K562 (cell line): ENCODE measurements at regions not wholly inside any gene's neighbourhood (a gene's known extent, or its start where the extent isn't known, plus 50 kb on each side); places are given as distances from the start of the nearest gene placed in this dataset.

Experiments
- ATAC-seq: fragments of 200-7000 bp; cut with Tn5 transposase; 3 replicates; pipeline ENCODE4 v1.9.1; 2020; ENCODE audit warnings: moderate library complexity
- BruUV-seq: library from RNA; stranded (reverse); fragments of 400-500 nt; replicated peaks from 2 replicates; lab custom pipeline; 2021; lab: Mats Ljungman, UMichigan
- CTCF ChIA-PET: fragments of 300-600 bp; formaldehyde crosslinking; extraction: SDS; loops from one replicate; lab custom pipeline; 2021; ENCODE audit warnings: low intra/inter-chr PET ratio; lab: Yijun Ruan, JAX
- POLR2A ChIA-PET: fragments of 300-600, 350-650 bp; sonication (Branson Sonifier 250); formaldehyde crosslinking; extraction: SDS; loops from one replicate; lab custom pipeline; 2021; ENCODE audit warnings: antibody characterized with exemption, inconsistent platforms; lab: Yijun Ruan, JAX
- DNase-seq, 4 experiments: peaks; one replicate each; pipeline versions ENCODE4 v3.0.0 to v3.0.0-alpha.2; 2011 to 2018; ENCODE audit warnings: low spot score in 3 of 4, mixed read lengths in 3 of 4; ENCODE audit errors: extremely low read depth in 1 of 4
- FAIRE-seq: peaks from 2 replicates; lab custom pipeline; 2011; peaks lifted over from hg19 to GRCh38; lab: Jason Lieb, UNC
- H2AFZ ChIP-seq: 2 replicates; pipeline ENCODE4 v1.6.0; 2011; ENCODE audit warnings: low read depth, low read length, control low read depth, inconsistent platforms
- H3K27ac ChIP-seq: fragments of 200-600 bp; 3 replicates; pipeline ENCODE4 v1.8.0; 2011; ENCODE audit warnings: low read depth, mild to moderate bottlenecking, control low read depth, inconsistent platforms, low read length, moderate library complexity, mixed read lengths; ENCODE audit errors: extremely low read depth
- H3K27me3 ChIP-seq, 2 experiments: fragments of 300-600 bp in 1 of 2; 2 replicates in 1 of 2; 3 replicates in 1 of 2; pipeline versions ENCODE4 v1.6.0 to v1.8.0; 2011; ENCODE audit warnings: inconsistent platforms in 2 of 2, low read length in 2 of 2, mild to moderate bottlenecking in 1 of 2, mixed read lengths in 1 of 2, moderate library complexity in 1 of 2; ENCODE audit not compliant: control insufficient read depth in 2 of 2, insufficient read depth in 2 of 2
- H3K36me3 ChIP-seq: fragments of 300-600 bp; 3 replicates; pipeline ENCODE4 v1.8.0; 2011; ENCODE audit warnings: mild to moderate bottlenecking, low read length, inconsistent platforms; ENCODE audit not compliant: control insufficient read depth, insufficient read depth
- H3K4me1 ChIP-seq, 2 experiments: fragments of 200-600 bp in 1 of 2; replicated peaks in 1 of 2; 2 replicates in 1 of 2; 3 replicates in 1 of 2; pipeline versions ENCODE4 v1.5.1 to v1.8.0; 2011; ENCODE audit warnings: inconsistent platforms in 2 of 2, low read length in 2 of 2, mild to moderate bottlenecking in 1 of 2, mixed read lengths in 1 of 2, moderate library complexity in 1 of 2; ENCODE audit not compliant: control insufficient read depth in 2 of 2, insufficient read depth in 2 of 2
- H3K4me2 ChIP-seq: 2 replicates; pipeline ENCODE4 v1.6.1; 2011; ENCODE audit warnings: low read length, control low read depth, inconsistent platforms, mixed read lengths; ENCODE audit not compliant: insufficient read depth
- H3K4me3 ChIP-seq: fragments of 200-600 bp; sonication (generic), shearing (Covaris generic); 2 replicates; pipeline ENCODE4 v1.5.1; 2016; ENCODE audit warnings: control low read depth, inconsistent platforms
- H3K79me2 ChIP-seq: fragments of 200-600 bp; 3 replicates; pipeline ENCODE4 v1.8.0; 2011; ENCODE audit warnings: low read length, inconsistent platforms; ENCODE audit not compliant: control insufficient read depth, insufficient read depth
- H3K9ac ChIP-seq, 2 experiments: 2 replicates each; pipeline versions ENCODE4 v1.6.0 to v1.6.1; 2011; ENCODE audit warnings: low read depth in 2 of 2, low read length in 2 of 2, control low read depth in 1 of 2, inconsistent platforms in 1 of 2, mild to moderate bottlenecking in 1 of 2, mixed read lengths in 1 of 2; ENCODE audit not compliant: insufficient read depth in 1 of 2
- H3K9me1 ChIP-seq: one replicate; pipeline ENCODE4 v1.6.0; 2011; ENCODE audit warnings: inconsistent platforms, mild to moderate bottlenecking, low read length, moderate library complexity; ENCODE audit not compliant: control insufficient read depth, insufficient read depth
- H3K9me3 ChIP-seq: replicated peaks from 2 replicates; pipeline ENCODE4 v1.5.1; 2011; ENCODE audit warnings: low read depth, low read length, inconsistent platforms; ENCODE audit not compliant: control insufficient read depth, insufficient read depth
- H4K20me1 ChIP-seq: replicated peaks from 2 replicates; pipeline ENCODE4 v1.6.1; 2011; ENCODE audit warnings: low read length, inconsistent platforms, mixed read lengths; ENCODE audit not compliant: control insufficient read depth, insufficient read depth
- CBX8 ChIP-seq: fragments of 200-600 bp; sonication (generic); IDR thresholded peaks from 2 replicates; pipeline ENCODE4 v1.6.1; 2012; ENCODE audit warnings: borderline replicate concordance, mixed run types, low read depth, mild to moderate bottlenecking, moderate library complexity, mixed read lengths, low read length, control low read depth, inconsistent platforms; ENCODE audit not compliant: poor library complexity, severe bottlenecking; ENCODE audit errors: extremely low read depth
- CREBBP ChIP-seq: IDR thresholded peaks from one replicate; pipeline ENCODE4 v1.6.1; 2012; ENCODE audit warnings: low read depth, mild to moderate bottlenecking, control low read depth, inconsistent platforms, low read length
- ETS1 ChIP-seq: conservative IDR thresholded peaks from 2 replicates; pipeline ENCODE4 v1.6.1; 2011; ENCODE audit warnings: low read depth, mild to moderate bottlenecking, low read length; ENCODE audit not compliant: control insufficient read depth
- JUND ChIP-seq, 2 experiments: IDR thresholded peaks; 2 replicates in 1 of 2; 3 replicates in 1 of 2; pipeline ENCODE4 v1.6.1; 2011; ENCODE audit warnings: borderline replicate concordance in 2 of 2, low read depth in 2 of 2, low read length in 2 of 2, improper control_type of control experiment in 1 of 2, missing biosample characterization in 1 of 2, missing genetic modification characterization in 1 of 2, missing genetic modification reagents in 1 of 2
- MIER1 ChIP-seq: fragments of 450-650 bp; IDR thresholded peaks from 2 replicates; pipeline ENCODE4 v1.6.1; 2016; ENCODE audit warnings: antibody characterized with exemption, mild to moderate bottlenecking, low read depth
- NFXL1 ChIP-seq: fragments of 450-650 bp; formaldehyde crosslinking; IDR thresholded peaks from 2 replicates; pipeline ENCODE4 v1.4.0; 2021; ENCODE audit warnings: mild to moderate bottlenecking
- NR2C2 ChIP-seq, 2 experiments: fragments of 200-800 bp in 1 of 2; sonication (Bioruptor generic) in 1 of 2; sonication (generic) in 1 of 2; formaldehyde crosslinking in 1 of 2; IDR thresholded peaks; 2 replicates each; pipeline versions ENCODE4 v1.6.1 to v1.8.0; 2016 to 2022; ENCODE audit warnings: mild to moderate bottlenecking in 1 of 2, missing compliant biosample characterization in 1 of 2, missing genetic modification characterization in 1 of 2, missing genetic modification reagents in 1 of 2
- POLR2AphosphoS2 ChIP-seq: IDR thresholded peaks from 2 replicates; pipeline ENCODE4 v1.6.1; 2012; ENCODE audit warnings: low read length, improper control_type of control experiment
- PTTG1 ChIP-seq: fragments of 450-650 bp; IDR thresholded peaks from 2 replicates; pipeline ENCODE4 v1.6.1; 2016; ENCODE audit warnings: low read depth, mild to moderate bottlenecking, missing genetic modification characterization, missing compliant biosample characterization
- SP2 ChIP-seq: IDR thresholded peaks from 2 replicates; pipeline ENCODE4 v1.6.1; 2011; ENCODE audit warnings: mild to moderate bottlenecking, low read depth, low read length, moderate library complexity; ENCODE audit not compliant: poor library complexity, severe bottlenecking; ENCODE audit errors: extremely low read depth
- TAF15 ChIP-seq: fragments of 200-400 bp; formaldehyde crosslinking; IDR thresholded peaks from 2 replicates; pipeline ENCODE4 v1.6.1; 2017; ENCODE audit warnings: mild to moderate bottlenecking, low read depth, low read length, moderate library complexity
- THRAP3 ChIP-seq: fragments of 450-650 bp; IDR thresholded peaks from 2 replicates; pipeline ENCODE4 v1.6.1; 2016; ENCODE audit warnings: mild to moderate bottlenecking, inconsistent platforms, borderline replicate concordance
- XRCC4 ChIP-seq: IDR thresholded peaks from one replicate; pipeline ENCODE4 v1.6.1; 2011; ENCODE audit not compliant: insufficient read depth, insufficient read length; ENCODE audit errors: extremely low read depth
- ZNF146 ChIP-seq: IDR thresholded peaks from one replicate; pipeline ENCODE4 v1.6.1; 2018; ENCODE audit warnings: missing compliant biosample characterization; ENCODE audit not compliant: unreplicated experiment
- WGBS: fragments of 100-300 bp; shearing (Covaris generic); methylation state at CpG from one replicate; pipeline ENCODE4 v1.1.6; 2016; ENCODE audit warnings: low coverage, mixed read lengths; ENCODE audit not compliant: insufficient coverage; ENCODE audit errors: missing lambda C conversion rate; 5-methylcytosine and 5-hydroxymethylcytosine counted together
- in situ Hi-C: fragments of 300-500 bp; cut with MboI; formaldehyde crosslinking; loops from 4 replicates; pipeline ENCODE4 v1.15.0; 2018; ENCODE audit warnings: inconsistent platforms, mixed read lengths
- intact Hi-C: fragments of 100-400 bp; cut with micrococcal nuclease; formaldehyde crosslinking; loops from 2 replicates; pipeline ENCODE4 v1.14.2; 2022

- Histone ChIP-seq H3K4me3 (no peak overlapping the region), H3K36me3 (no peaks in the 10 kb centered on the region), H2AFZ (peak overlapping the region; percentile 48), H3K27ac (no peak overlapping the region), H3K4me1 (no peaks in the 10 kb centered on the region), H3K27me3 (no peaks in the 10 kb centered on the region), H3K9me3 (no peaks in the 10 kb centered on the region), H3K9me1 (no peaks in the 10 kb centered on the region), H3K4me2 (no peak overlapping the region), H3K79me2 (no peaks in the 10 kb centered on the region)
- ChIA-PET CTCF (interaction anchor here (0.6 kb wide), 1 partner anchor 266 kb away, joined by 3 read pairs; no protein-coding TSS in a partner anchor), POLR2A (interaction anchor here (0.8 to 1.4 kb wide), 3 partner anchors 9 to 25 kb away, joined by 3 to 5 read pairs (median 5); no protein-coding TSS in a partner anchor)
- WGBS: 5% methylated on average over 3 of the region's 3 CpGs
- intact Hi-C loops (no loop called here), in situ Hi-C loops (no loop called here)
- no peak for ATAC-seq
- TF ChIP-seq CREBBP (no peak), ZNF146 (no peak), SP2 (no peak), ETS1 (no peak), CBX8 (no peak), POLR2AphosphoS2 (no peak), NR2C2 (CRISPR knock-in tag; IDR thresholded peaks at IDR 0.05) (no peak), NR2C2 (tag; IDR thresholded peaks at IDR 0.05) (no peak), XRCC4 (no peak), PTTG1 (tag) (no peak), MIER1 (no peak), JUND (IDR thresholded peaks at IDR 0.05; ENCODE audit: borderline replicate concordance, low read depth, low read length) (no peak), JUND (tag; IDR thresholded peaks at IDR 0.05; ENCODE audit: borderline replicate concordance, low read depth, low read length) (no peak), THRAP3 (no peak), TAF15 (no peak), NFXL1 (CRISPR knock-in tag) (no peak)
- TF ChIP-seq, all 486 proteins: peak for 0
- BruUV-seq: no TSS peak
- no peak overlapping the region for H3K9ac ChIP-seq
- DNase-seq (no peak), FAIRE-seq (no peak)
- no peaks in the 10 kb centered on the region for H4K20me1 ChIP-seq
Measured at GRCh38 chr15:56844471-56844870, 74.0 kb upstream of the TCF12 start.
